Panc1 (cell line): ENCODE measurements at regions not wholly inside any gene's neighbourhood (a gene's known extent, or its start where the extent isn't known, plus 50 kb on each side); places are given as distances from the start of the nearest gene placed in this dataset.

Experiments
- ATAC-seq: fragments of 200-7000 bp; cut with Tn5 transposase; 2 replicates; pipeline ENCODE4 v1.9.1; 2020; ENCODE audit warnings: mild to moderate bottlenecking, moderate library complexity
- BruUV-seq: library from RNA; stranded (reverse); fragments of 400-500 nt; replicated peaks from 2 replicates; lab custom pipeline; 2021; lab: Mats Ljungman, UMichigan
- CTCF ChIA-PET: fragments of 300-600 bp; sonication (Branson Sonifier 250); formaldehyde crosslinking; loops from one replicate; lab custom pipeline; 2022; ENCODE audit warnings: antibody characterized with exemption; lab: Charles Lee
- POLR2A ChIA-PET: fragments of 300-600 bp; sonication (Branson Sonifier 250); formaldehyde crosslinking; loops from one replicate; lab custom pipeline; 2022; ENCODE audit warnings: antibody characterized with exemption; lab: Charles Lee
- DNase-seq: peaks from one replicate; pipeline ENCODE4 v3.0.0-alpha.2; 2010; ENCODE audit warnings: low read depth, low spot score
- H3K27ac ChIP-seq: 2 replicates; pipeline ENCODE4 v1.5.1; 2011; ENCODE audit warnings: mild to moderate bottlenecking, low read length, inconsistent platforms
- H3K27me3 ChIP-seq: fragments of 200-500 bp; sonication (Bioruptor generic); 2 replicates; pipeline ENCODE4 v1.6.0; 2014; ENCODE audit warnings: low read length, inconsistent platforms; ENCODE audit not compliant: control insufficient read depth, insufficient read depth
- H3K36me3 ChIP-seq: fragments of 200-500 bp; sonication (Bioruptor generic); 2 replicates; pipeline ENCODE4 v1.5.1; 2014; ENCODE audit warnings: inconsistent platforms, mild to moderate bottlenecking, low read length, moderate library complexity; ENCODE audit not compliant: control insufficient read depth, insufficient read depth
- H3K4me1 ChIP-seq: 2 replicates; pipeline ENCODE4 v1.5.1; 2011; ENCODE audit warnings: inconsistent platforms, mild to moderate bottlenecking, low read length, moderate library complexity; ENCODE audit not compliant: control insufficient read depth, insufficient read depth
- H3K4me3 ChIP-seq, 2 experiments: 2 replicates each; pipeline ENCODE4 v1.5.1; 2011 to 2012; ENCODE audit warnings: low read depth in 2 of 2, low read length in 2 of 2, mild to moderate bottlenecking in 2 of 2, inconsistent platforms in 1 of 2, moderate library complexity in 1 of 2
- H3K9me3 ChIP-seq: fragments of 200-500 bp; sonication (Bioruptor generic); 2 replicates; pipeline ENCODE4 v1.5.1; 2014; ENCODE audit warnings: low read depth, mild to moderate bottlenecking, inconsistent platforms, low read length, moderate library complexity; ENCODE audit not compliant: control insufficient read depth, insufficient read depth
- POLR2AphosphoS5 ChIP-seq: IDR thresholded peaks from 2 replicates; pipeline ENCODE4 v1.6.1; 2012; ENCODE audit warnings: mild to moderate bottlenecking, low read depth, low read length, moderate library complexity
- SIN3A ChIP-seq: IDR thresholded peaks from 2 replicates; pipeline ENCODE4 v1.6.1; 2012; ENCODE audit warnings: low read depth, mild to moderate bottlenecking, low read length, moderate library complexity, borderline replicate concordance; ENCODE audit not compliant: insufficient read depth
- TCF7L2 ChIP-seq: IDR thresholded peaks from 2 replicates; pipeline ENCODE4 v1.6.1; 2011; ENCODE audit warnings: mild to moderate bottlenecking, low read depth, low read length, inconsistent platforms
- in situ Hi-C: cut with HindIII; loops from 2 replicates; pipeline ENCODE4 v1.10.0; 2016; ENCODE audit warnings: low sequenced_read_pairs, low pct_unique_long_range_greater_than_20kb
- intact Hi-C: fragments of 100-400 bp; cut with micrococcal nuclease; formaldehyde crosslinking; loops from one replicate; pipeline ENCODE4 v1.10.0; 2022; ENCODE audit not compliant: unreplicated experiment
- TF ChIP-seq, protein P1 (sequence below), 2 experiments: IDR thresholded peaks; 2 replicates each; pipeline ENCODE4 v1.6.1; 2011 to 2012; ENCODE audit warnings: low read depth in 2 of 2, control low read depth in 1 of 2, low read length in 1 of 2, mild to moderate bottlenecking in 1 of 2, moderate library complexity in 1 of 2; ENCODE audit not compliant: insufficient read depth in 1 of 2
- TF ChIP-seq, protein P2 (sequence below): fragments of 450-650 bp; IDR thresholded peaks from 2 replicates; pipeline ENCODE4 v1.5.1; 2017; ENCODE audit warnings: mild to moderate bottlenecking

GRCh38 chr10:133000648-133001047 is 58.3 kb upstream of the CFAP46 start:
- CTCF ChIA-PET = no interaction called here

DNA sequence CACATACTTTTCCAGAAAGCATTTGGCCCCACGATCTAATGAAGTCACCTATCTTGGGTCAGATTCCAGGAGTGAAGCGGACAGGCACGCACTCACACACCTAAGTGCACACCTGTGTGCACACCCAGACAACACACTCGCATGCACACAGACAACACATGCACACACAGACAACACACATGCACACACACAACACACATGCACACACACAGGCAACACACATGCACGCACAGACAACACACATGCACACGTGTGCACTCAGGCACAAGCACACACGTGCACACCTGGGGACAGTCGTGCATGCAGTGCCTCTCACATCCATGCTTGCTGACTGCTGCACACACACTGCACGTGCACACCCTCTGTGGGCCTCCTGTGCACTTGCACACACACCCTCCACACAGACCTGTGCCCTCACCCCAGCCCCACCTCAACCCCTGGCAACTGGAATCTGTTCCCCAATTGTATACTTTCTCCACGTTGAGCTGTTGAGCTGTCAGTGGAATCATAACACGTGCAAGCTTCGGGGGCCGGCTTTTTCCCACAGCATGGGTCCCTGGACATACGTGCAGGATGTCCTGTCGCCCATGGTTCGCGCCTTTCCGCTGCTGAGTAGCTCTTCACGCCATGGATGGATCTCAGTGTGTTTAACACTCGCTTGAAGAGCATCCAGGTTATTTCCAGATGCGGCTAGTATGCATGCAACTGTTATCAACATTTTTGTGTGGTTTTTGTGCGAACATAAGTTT is 55.3 kb upstream of the CFAP46 start:
- ATAC-seq (no peak), DNase-seq (no peak)
- intact Hi-C loops (no loop called here), in situ Hi-C loops (no loop called here)
- CTCF ChIA-PET = no interaction called here
- Histone ChIP-seq H3K9me3 (no peaks in the 10 kb centered on the region), H3K27ac (no peak overlapping the region), H3K4me1 (no peaks in the 10 kb centered on the region), H3K27me3 (no peaks in the 10 kb centered on the region), H3K36me3 (no peaks in the 10 kb centered on the region), H3K4me3 (no peak overlapping the region)
- no peak for TF ChIP-seq SIN3A
- no peak for TF ChIP-seq TCF7L2
- TF ChIP-seq, protein P1, sequence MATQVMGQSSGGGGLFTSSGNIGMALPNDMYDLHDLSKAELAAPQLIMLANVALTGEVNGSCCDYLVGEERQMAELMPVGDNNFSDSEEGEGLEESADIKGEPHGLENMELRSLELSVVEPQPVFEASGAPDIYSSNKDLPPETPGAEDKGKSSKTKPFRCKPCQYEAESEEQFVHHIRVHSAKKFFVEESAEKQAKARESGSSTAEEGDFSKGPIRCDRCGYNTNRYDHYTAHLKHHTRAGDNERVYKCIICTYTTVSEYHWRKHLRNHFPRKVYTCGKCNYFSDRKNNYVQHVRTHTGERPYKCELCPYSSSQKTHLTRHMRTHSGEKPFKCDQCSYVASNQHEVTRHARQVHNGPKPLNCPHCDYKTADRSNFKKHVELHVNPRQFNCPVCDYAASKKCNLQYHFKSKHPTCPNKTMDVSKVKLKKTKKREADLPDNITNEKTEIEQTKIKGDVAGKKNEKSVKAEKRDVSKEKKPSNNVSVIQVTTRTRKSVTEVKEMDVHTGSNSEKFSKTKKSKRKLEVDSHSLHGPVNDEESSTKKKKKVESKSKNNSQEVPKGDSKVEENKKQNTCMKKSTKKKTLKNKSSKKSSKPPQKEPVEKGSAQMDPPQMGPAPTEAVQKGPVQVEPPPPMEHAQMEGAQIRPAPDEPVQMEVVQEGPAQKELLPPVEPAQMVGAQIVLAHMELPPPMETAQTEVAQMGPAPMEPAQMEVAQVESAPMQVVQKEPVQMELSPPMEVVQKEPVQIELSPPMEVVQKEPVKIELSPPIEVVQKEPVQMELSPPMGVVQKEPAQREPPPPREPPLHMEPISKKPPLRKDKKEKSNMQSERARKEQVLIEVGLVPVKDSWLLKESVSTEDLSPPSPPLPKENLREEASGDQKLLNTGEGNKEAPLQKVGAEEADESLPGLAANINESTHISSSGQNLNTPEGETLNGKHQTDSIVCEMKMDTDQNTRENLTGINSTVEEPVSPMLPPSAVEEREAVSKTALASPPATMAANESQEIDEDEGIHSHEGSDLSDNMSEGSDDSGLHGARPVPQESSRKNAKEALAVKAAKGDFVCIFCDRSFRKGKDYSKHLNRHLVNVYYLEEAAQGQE (IDR thresholded peaks at IDR 0.05; ENCODE audit: insufficient read depth in 1 of 2, low read depth in 2 of 2, low read length in 1 of 2) = no peak
- TF ChIP-seq POLR2AphosphoS5 = no peak
- TF ChIP-seq, protein P2, sequence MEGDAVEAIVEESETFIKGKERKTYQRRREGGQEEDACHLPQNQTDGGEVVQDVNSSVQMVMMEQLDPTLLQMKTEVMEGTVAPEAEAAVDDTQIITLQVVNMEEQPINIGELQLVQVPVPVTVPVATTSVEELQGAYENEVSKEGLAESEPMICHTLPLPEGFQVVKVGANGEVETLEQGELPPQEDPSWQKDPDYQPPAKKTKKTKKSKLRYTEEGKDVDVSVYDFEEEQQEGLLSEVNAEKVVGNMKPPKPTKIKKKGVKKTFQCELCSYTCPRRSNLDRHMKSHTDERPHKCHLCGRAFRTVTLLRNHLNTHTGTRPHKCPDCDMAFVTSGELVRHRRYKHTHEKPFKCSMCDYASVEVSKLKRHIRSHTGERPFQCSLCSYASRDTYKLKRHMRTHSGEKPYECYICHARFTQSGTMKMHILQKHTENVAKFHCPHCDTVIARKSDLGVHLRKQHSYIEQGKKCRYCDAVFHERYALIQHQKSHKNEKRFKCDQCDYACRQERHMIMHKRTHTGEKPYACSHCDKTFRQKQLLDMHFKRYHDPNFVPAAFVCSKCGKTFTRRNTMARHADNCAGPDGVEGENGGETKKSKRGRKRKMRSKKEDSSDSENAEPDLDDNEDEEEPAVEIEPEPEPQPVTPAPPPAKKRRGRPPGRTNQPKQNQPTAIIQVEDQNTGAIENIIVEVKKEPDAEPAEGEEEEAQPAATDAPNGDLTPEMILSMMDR = no peak
- POLR2A ChIA-PET = no interaction called here
- no TSS peak for BruUV-seq

More at GRCh38 chr10:133000648-133001047, 58.3 kb upstream of the CFAP46 start:
- Histone ChIP-seq H3K4me1 (no peaks in the 10 kb centered on the region), H3K27ac (no peak overlapping the region), H3K36me3 (no peaks in the 10 kb centered on the region), H3K27me3 (no peaks in the 10 kb centered on the region; the same call in 1 of the 2 replicates), H3K9me3 (no peaks in the 10 kb centered on the region), H3K4me3 (no peak overlapping the region)
- BruUV-seq = no TSS peak
- intact Hi-C loops = no loop called here
- in situ Hi-C loops = no loop called here
- POLR2A ChIA-PET = interaction anchor here (0.6 kb wide), 1 partner anchor 15 kb away, joined by 6 read pairs; no protein-coding TSS in a partner anchor
- TF ChIP-seq, protein P1 (IDR thresholded peaks at IDR 0.05; ENCODE audit: insufficient read depth in 1 of 2, low read depth in 2 of 2, low read length in 1 of 2) = no peak
- TF ChIP-seq TCF7L2 (no peak), POLR2AphosphoS5 (no peak), SIN3A (no peak)
- TF ChIP-seq, protein P2 = no peak
- no peak for DNase-seq
- no peak for ATAC-seq
